Heart right ventricle (tissue), 16 donors: ENCODE measurements at regions not wholly inside any gene's neighbourhood (a gene's known extent, or its start where the extent isn't known, plus 50 kb on each side); places are given as distances from the start of the nearest gene placed in this dataset.

ENCODE experiments used
- ATAC-seq, 8 donors: fragments of 200-7000 bp; cut with Tn5 transposase; one replicate each; pipeline ENCODE4 v1.9.1; 2020; ENCODE audit warnings: mild to moderate bottlenecking in 8 of 8, moderate library complexity in 8 of 8, moderate number of reproducible peaks in 1 of 8
- DNase-seq, 2 donors: peaks; one replicate each; pipeline ENCODE4 v3.0.0-alpha.2; 2020
- H3K27ac ChIP-seq, 10 donors: fragments of 200-600 bp; sonication (generic) in 2 of 10; one replicate each; pipeline versions ENCODE4 v1.5.0 to v1.8.0; 2020 to 2022; ENCODE audit warnings: mild to moderate bottlenecking in 3 of 10
- H3K27me3 ChIP-seq, 7 donors: fragments of 200-600 bp; one replicate each; pipeline ENCODE4 v1.8.0; 2021 to 2022; ENCODE audit warnings: mild to moderate bottlenecking in 2 of 7
- H3K36me3 ChIP-seq, 9 donors: fragments of 200-600 bp; sonication (generic) in 1 of 9; one replicate each; pipeline versions ENCODE4 v1.5.0 to v1.8.0; 2020 to 2022; ENCODE audit warnings: mild to moderate bottlenecking in 2 of 9
- H3K4me1 ChIP-seq, 9 donors: fragments of 200-600 bp; sonication (generic) in 1 of 9; one replicate each; pipeline versions ENCODE4 v1.5.0 to v1.8.0; 2020 to 2022; ENCODE audit warnings: mild to moderate bottlenecking in 4 of 9
- H3K4me3 ChIP-seq, 10 donors: fragments of 200-600 bp; sonication (generic) in 2 of 10; one replicate each; pipeline versions ENCODE4 v1.5.0 to v1.8.0; 2020 to 2022; ENCODE audit warnings: mild to moderate bottlenecking in 7 of 10, moderate library complexity in 2 of 10
- H3K9me3 ChIP-seq, 11 donors: fragments of 200-600 bp in 10 of 11; sonication (generic) in 2 of 11; one replicate each; pipeline versions ENCODE4 v1.5.0 to v1.8.0; 2013 to 2022; ENCODE audit warnings: mild to moderate bottlenecking in 2 of 11, control low read depth in 1 of 11, moderate library complexity in 1 of 11
- WGBS, 2 donors: extraction: QIAGEN DNeasy Blood & Tissue Kit; methylation state at CpG; one replicate each; pipeline ENCODE4 v1.1.7; 2013; ENCODE audit warnings: inconsistent platforms in 1 of 2; 5-methylcytosine and 5-hydroxymethylcytosine counted together
- intact Hi-C, 10 donors: fragments of 100-400 bp; cut with DNase I; formaldehyde crosslinking; loops; one replicate each; pipeline versions ENCODE4 v1.11.1 to v1.14.2; 2022
- TF ChIP-seq, protein P1 (sequence below), 9 donors: fragments of 200-600 bp; sonication (generic) in 2 of 9; IDR thresholded peaks; one replicate each; pipeline versions ENCODE4 v1.5.0 to v1.8.0; 2021 to 2022; ENCODE audit warnings: antibody characterized with exemption in 9 of 9, mild to moderate bottlenecking in 5 of 9, moderate library complexity in 1 of 9
- donor health status: Arrhythmogenic right ventricular cardiomyopathy.
- donor health status: ischemic (EF 13 %, LVEDD 7.1; RV severe dilation, severe dysfunction).
- donor health status: healthy with polysubstance abuse.
- donor health status: DM: no; HTN: yes; CAD: no.
- donor health status: DM: no; HTN: no; CAD: no.
- donor health status: ischemic (EF 25% LVEDD 6.9; RV normal size, moderate dysfunction).
- donor health status: ischemic (EF 25% LVEDD 5.7; RV mildly dilated, moderate dysfunction).
- donor health status: healthy.
- donor health status: DM: yes; HTN: yes; CAD: no.
- donor health status: Ischemic cardiomyopathy.
- donor health status: ischemic (EF 35%, LVEDD 5.7; RV mildly dilated, moderate dysfunction).
- donor health status: nonischemic (EF 11% LVEDD 7.7; RV severe dilation, severe dysfunction).
- donor health status: DM: yes; HTN: yes; CAD: no.
- donor health status: PGD.
- donor health status: ischemic (EF 29% LVEDD 5.4; RV normal size, mild dysfunction).
- donor health status: nonischemic (EF 23%, LVEDD 6.1; RV moderate dilation, normal function).

DNA sequence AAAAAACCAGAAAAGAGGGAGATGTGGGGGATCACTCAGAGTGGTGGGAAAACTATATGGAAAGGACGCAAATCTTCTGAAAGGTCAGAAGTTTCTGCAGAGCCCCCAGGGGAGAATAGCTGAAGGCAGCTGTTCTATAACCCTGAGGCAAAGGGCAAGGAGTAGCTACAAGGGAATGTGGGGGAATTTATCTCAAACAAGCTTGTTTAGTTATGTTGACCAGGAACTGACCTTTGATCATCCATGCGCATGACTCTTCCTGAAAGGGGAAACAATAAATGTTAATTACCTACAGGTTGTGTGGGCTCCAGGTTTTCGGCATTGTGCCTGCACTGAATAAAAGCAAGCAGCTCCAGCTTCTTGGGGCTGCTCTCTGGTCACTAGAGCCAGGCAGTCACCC, 968.5 kb downstream of the AACS start:
- H3K27me3 ChIP-seq: peaks cover 0 to 3% (median 0%) of the 10 kb centered on the region in 7 donors
- TF ChIP-seq, protein P1, sequence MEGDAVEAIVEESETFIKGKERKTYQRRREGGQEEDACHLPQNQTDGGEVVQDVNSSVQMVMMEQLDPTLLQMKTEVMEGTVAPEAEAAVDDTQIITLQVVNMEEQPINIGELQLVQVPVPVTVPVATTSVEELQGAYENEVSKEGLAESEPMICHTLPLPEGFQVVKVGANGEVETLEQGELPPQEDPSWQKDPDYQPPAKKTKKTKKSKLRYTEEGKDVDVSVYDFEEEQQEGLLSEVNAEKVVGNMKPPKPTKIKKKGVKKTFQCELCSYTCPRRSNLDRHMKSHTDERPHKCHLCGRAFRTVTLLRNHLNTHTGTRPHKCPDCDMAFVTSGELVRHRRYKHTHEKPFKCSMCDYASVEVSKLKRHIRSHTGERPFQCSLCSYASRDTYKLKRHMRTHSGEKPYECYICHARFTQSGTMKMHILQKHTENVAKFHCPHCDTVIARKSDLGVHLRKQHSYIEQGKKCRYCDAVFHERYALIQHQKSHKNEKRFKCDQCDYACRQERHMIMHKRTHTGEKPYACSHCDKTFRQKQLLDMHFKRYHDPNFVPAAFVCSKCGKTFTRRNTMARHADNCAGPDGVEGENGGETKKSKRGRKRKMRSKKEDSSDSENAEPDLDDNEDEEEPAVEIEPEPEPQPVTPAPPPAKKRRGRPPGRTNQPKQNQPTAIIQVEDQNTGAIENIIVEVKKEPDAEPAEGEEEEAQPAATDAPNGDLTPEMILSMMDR (IDR thresholded peaks at IDR 0.05): no peak
- no peaks in the 10 kb centered on the region for H3K4me1 ChIP-seq
- no peak overlapping the region for H3K27ac ChIP-seq
- no peaks in the 10 kb centered on the region for H3K36me3 ChIP-seq
- WGBS, 2 donors: 58 to 61% methylated on average over 3 of the region's 3 CpGs
- H3K9me3 ChIP-seq: no peaks in the 10 kb centered on the region
- intact Hi-C loops: no loop called here
- no peak for DNase-seq
- H3K4me3 ChIP-seq: no peak overlapping the region
- ATAC-seq: no peak

DNA sequence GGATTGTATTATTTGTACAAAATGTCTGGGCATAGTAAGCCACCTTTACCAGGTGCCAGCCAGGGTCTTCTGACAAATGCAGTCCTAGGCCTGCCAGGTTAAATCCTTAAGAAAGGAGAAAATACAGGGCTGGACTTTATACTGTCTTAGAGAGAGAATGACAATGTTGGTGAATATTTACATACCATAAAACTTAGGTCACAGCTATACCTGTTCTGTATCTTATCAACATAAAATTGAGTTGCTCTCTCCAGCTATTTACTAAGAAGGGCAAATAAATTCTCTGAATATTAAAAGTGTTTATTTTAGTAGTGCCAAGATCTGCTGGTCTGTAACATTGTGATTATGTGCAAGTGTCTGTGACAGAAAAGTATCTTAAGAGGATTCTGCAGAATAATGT, 971.1 kb downstream of the AACS start:
- TF ChIP-seq, protein P1 (IDR thresholded peaks at IDR 0.05): no peak
- no peaks in the 10 kb centered on the region for H3K4me1 ChIP-seq
- intact Hi-C loops: no loop called here
- H3K27me3 ChIP-seq: peaks cover 0 to 3% (median 0%) of the 10 kb centered on the region in 7 donors
- H3K27ac ChIP-seq: no peak overlapping the region
- H3K36me3 ChIP-seq: no peaks in the 10 kb centered on the region
- H3K4me3 ChIP-seq: no peak overlapping the region
- H3K9me3 ChIP-seq: peaks cover 0 to 10% (median 0%) of the 10 kb centered on the region in 11 donors
- ATAC-seq (no peak), DNase-seq (no peak)

- WGBS, 2 donors: 44 to 68% methylated on average over 1 of the region's 1 CpG
- ATAC-seq: no peak
Observed at GRCh38 chr12:126038434-126038833, 973.2 kb downstream of the AACS start.

GRCh38 chr12:126040307-126040706, 975.1 kb downstream of the AACS start:
- DNase-seq: no peak

More at GRCh38 chr12:126038434-126038833, 973.2 kb downstream of the AACS start:
- intact Hi-C loops: no loop called here
- Histone ChIP-seq H3K4me1 (no peaks in the 10 kb centered on the region), H3K27ac (no peak overlapping the region), H3K9me3 (peaks cover 0 to 10% (median 0%) of the 10 kb centered on the region in 11 donors), H3K27me3 (no peaks in the 10 kb centered on the region), H3K36me3 (no peaks in the 10 kb centered on the region), H3K4me3 (no peak overlapping the region)
- TF ChIP-seq, protein P1 (IDR thresholded peaks at IDR 0.05): no peak
- DNase-seq: no peak

More at GRCh38 chr12:126040307-126040706, 975.1 kb downstream of the AACS start:
- no peaks in the 10 kb centered on the region for H3K36me3 ChIP-seq
- peaks cover 0 to 10% (median 0%) of the 10 kb centered on the region in 11 donors for H3K9me3 ChIP-seq
- no peak overlapping the region for H3K4me3 ChIP-seq
- H3K27ac ChIP-seq: no peak overlapping the region
- intact Hi-C loops: no loop called here
- WGBS, 2 donors: 70 to 72% methylated on average over 5 of the region's 5 CpGs
- H3K4me1 ChIP-seq: no peaks in the 10 kb centered on the region
- peaks cover 0 to 3% (median 0%) of the 10 kb centered on the region in 7 donors for H3K27me3 ChIP-seq
- ATAC-seq: no peak
- TF ChIP-seq, protein P1 (IDR thresholded peaks at IDR 0.05): no peak
